H1 (cell line): ENCODE measurements at regions not wholly inside any gene's neighbourhood (a gene's known extent, or its start where the extent isn't known, plus 50 kb on each side); places are given as distances from the start of the nearest gene placed in this dataset.

Experiments used
- EZH2 ChIP-seq: fragments of 200-600 bp; sonication (generic); IDR thresholded peaks from 2 replicates; pipeline ENCODE4 v1.7.1; 2012; ENCODE audit warnings: low read depth, mild to moderate bottlenecking, moderate library complexity, low read length, inconsistent platforms; ENCODE audit not compliant: severe bottlenecking
- MAX ChIP-seq: IDR thresholded peaks from 2 replicates; pipeline ENCODE4 v1.6.1; 2012; ENCODE audit warnings: inconsistent platforms
- SIN3A ChIP-seq, 2 experiments: IDR thresholded peaks in 1 of 2; conservative IDR thresholded peaks in 1 of 2; 2 replicates each; pipeline ENCODE4 v1.6.1; 2011 to 2012; ENCODE audit warnings: low read length in 2 of 2, improper control_type of control experiment in 1 of 2, low read depth in 1 of 2, mild to moderate bottlenecking in 1 of 2

DNA sequence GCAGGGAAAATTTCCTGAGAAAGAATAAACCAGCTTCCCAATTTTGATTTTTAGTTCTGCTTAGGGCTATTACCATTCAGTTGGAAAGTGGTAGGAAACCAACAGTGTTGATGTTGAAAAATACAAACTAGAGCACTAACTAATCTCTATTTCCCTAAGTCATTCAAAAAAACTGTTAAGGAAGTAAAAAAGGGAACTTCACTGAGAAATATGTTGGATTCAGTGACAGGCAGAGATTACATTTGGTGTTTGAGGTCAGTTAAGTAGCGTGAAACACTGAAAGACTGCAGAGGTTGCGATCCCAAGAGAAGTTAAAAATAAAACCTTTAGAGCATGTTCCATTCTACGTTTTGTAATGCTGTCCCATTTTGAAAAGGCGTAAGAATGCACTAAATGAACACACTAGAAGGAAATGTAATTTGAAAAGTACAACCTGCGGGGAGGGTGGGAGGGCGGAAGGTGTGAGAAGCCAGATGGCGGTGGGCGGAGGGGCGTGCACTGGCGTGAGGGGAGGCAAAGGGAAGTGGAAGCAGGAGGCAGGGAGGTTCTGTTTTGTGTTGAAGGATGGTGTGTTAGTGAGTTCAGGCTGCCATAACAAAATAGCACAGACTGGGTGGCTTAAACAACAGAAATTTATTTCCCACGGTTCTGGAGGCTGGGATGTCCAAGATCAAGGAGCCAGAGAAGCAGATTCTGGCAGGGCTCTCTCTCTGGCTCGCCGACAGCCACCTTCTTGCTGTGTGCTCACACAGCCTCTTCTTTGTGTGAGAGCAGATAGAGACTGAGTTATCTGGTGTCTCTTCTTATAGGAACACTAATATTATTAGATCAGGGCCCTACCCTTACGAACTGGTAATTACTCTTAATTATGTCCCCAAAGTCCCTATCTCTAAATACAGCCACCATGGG is 94.3 kb upstream of the KCTD1 start (continued):
- TF ChIP-seq MAX: no peak
- TF ChIP-seq SIN3A (conservative IDR thresholded peaks at IDR 0.05 in 1 of 2, IDR thresholded peaks at IDR 0.05 in 1 of 2; ENCODE audit: low read depth in 1 of 2, low read length in 2 of 2): no peak
- TF ChIP-seq EZH2: no peak
